ENCODE measurements at regions not wholly inside any gene's neighbourhood (a gene's known extent, or its start where the extent isn't known, plus 50 kb on each side); places are given as distances from the start of the nearest gene placed in this dataset.

DNA sequence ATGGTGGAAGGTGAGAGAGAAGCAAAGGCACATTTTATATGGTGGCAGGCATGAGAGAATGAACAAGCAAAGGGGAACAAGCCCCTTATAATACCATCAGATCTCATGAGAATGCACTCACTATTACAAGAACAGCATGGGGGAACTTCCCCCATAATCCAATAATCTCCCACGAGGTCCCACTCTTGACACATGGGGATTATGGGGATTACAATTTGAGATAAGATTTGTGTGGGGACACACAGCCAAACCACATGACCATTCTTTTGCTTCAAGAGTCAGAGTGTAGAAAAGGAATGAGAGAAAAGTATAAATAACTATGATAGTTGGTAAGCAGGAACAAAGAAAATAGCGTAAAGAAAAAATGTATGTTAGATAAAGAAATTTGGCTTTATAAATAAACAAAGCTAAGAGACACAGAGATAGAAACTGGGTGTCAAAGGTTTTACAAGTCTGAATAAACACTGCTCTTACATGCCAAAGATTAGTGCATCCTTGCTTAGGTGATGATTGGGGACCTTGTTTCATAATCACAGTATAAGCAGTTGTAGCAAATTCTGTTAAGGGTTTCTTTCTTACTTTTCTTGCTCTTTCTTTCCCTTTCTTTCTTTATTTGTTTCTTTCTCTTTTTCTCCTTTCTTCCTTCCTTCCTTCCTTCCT, 91.9 kb upstream of the PAPPA start:
- TF ChIP-seq, protein P1, sequence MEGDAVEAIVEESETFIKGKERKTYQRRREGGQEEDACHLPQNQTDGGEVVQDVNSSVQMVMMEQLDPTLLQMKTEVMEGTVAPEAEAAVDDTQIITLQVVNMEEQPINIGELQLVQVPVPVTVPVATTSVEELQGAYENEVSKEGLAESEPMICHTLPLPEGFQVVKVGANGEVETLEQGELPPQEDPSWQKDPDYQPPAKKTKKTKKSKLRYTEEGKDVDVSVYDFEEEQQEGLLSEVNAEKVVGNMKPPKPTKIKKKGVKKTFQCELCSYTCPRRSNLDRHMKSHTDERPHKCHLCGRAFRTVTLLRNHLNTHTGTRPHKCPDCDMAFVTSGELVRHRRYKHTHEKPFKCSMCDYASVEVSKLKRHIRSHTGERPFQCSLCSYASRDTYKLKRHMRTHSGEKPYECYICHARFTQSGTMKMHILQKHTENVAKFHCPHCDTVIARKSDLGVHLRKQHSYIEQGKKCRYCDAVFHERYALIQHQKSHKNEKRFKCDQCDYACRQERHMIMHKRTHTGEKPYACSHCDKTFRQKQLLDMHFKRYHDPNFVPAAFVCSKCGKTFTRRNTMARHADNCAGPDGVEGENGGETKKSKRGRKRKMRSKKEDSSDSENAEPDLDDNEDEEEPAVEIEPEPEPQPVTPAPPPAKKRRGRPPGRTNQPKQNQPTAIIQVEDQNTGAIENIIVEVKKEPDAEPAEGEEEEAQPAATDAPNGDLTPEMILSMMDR (IDR thresholded peaks at IDR 0.05; ENCODE audit: low read depth, low read length, missing input control) = no peak
- TF ChIP-seq YY1 (IDR thresholded peaks at IDR 0.05) = no peak
- TF ChIP-seq, protein P2, sequence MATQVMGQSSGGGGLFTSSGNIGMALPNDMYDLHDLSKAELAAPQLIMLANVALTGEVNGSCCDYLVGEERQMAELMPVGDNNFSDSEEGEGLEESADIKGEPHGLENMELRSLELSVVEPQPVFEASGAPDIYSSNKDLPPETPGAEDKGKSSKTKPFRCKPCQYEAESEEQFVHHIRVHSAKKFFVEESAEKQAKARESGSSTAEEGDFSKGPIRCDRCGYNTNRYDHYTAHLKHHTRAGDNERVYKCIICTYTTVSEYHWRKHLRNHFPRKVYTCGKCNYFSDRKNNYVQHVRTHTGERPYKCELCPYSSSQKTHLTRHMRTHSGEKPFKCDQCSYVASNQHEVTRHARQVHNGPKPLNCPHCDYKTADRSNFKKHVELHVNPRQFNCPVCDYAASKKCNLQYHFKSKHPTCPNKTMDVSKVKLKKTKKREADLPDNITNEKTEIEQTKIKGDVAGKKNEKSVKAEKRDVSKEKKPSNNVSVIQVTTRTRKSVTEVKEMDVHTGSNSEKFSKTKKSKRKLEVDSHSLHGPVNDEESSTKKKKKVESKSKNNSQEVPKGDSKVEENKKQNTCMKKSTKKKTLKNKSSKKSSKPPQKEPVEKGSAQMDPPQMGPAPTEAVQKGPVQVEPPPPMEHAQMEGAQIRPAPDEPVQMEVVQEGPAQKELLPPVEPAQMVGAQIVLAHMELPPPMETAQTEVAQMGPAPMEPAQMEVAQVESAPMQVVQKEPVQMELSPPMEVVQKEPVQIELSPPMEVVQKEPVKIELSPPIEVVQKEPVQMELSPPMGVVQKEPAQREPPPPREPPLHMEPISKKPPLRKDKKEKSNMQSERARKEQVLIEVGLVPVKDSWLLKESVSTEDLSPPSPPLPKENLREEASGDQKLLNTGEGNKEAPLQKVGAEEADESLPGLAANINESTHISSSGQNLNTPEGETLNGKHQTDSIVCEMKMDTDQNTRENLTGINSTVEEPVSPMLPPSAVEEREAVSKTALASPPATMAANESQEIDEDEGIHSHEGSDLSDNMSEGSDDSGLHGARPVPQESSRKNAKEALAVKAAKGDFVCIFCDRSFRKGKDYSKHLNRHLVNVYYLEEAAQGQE (IDR thresholded peaks at IDR 0.05) = no peak
- TF ChIP-seq JUND (IDR thresholded peaks at IDR 0.05) = no peak
- no peak for TF ChIP-seq RXRA (IDR thresholded peaks at IDR 0.05)
- no peak for TF ChIP-seq NR2F2 (IDR thresholded peaks at IDR 0.05)
- TF ChIP-seq SP1 (IDR thresholded peaks at IDR 0.05) = no peak
- TF ChIP-seq, protein P3, sequence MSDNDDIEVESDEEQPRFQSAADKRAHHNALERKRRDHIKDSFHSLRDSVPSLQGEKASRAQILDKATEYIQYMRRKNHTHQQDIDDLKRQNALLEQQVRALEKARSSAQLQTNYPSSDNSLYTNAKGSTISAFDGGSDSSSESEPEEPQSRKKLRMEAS (IDR thresholded peaks at IDR 0.05) = no peak
- no peak for TF ChIP-seq RAD21 (IDR thresholded peaks at IDR 0.05)

All from liver (tissue), 3 donors.